ENCODE measurements at regions not wholly inside any gene's neighbourhood (a gene's known extent, or its start where the extent isn't known, plus 50 kb on each side); places are given as distances from the start of the nearest gene placed in this dataset.

GRCh38 chr3:177521305-177521704 is 324.0 kb upstream of the TBL1XR1 start:
- in situ Hi-C loops (cut with HindIII; ENCODE audit: extremely low pct_ligation_motif_present, low pct_unique_long_range_greater_than_20kb), result no loop called here
- Histone ChIP-seq H3K36me3 (replicated peaks in 1 of 2; ENCODE audit: control insufficient read depth in 1 of 2, insufficient read depth in 2 of 2, low read length in 2 of 2) (no peaks in the 10 kb centered on the region), H3K4me3 (replicated peaks in 1 of 3; ENCODE audit: insufficient read depth in 1 of 3, low read depth in 2 of 3, low read length in 3 of 3) (no peak overlapping the region), H3K9me3 (ENCODE audit: low read length) (no peaks in the 10 kb centered on the region), H3K4me1 (ENCODE audit: insufficient read depth, low read length) (peaks cover 59% of the 10 kb centered on the region), H4K20me1 (ENCODE audit: insufficient read depth, low read length) (no peaks in the 10 kb centered on the region), H3K27me3 (ENCODE audit: control insufficient read depth in 1 of 2, insufficient read depth in 2 of 2, low read length in 2 of 2) (no peaks in the 10 kb centered on the region), H2AFZ (ENCODE audit: low read length) (no peak overlapping the region), H3K27ac (ENCODE audit: extremely low read length, insufficient read depth, low read length) (no peak overlapping the region), H3K79me2 (ENCODE audit: insufficient read depth, low read length) (no peaks in the 10 kb centered on the region), H3K9ac (ENCODE audit: insufficient read depth, low read depth, low read length) (no peak overlapping the region), H3K4me2 (ENCODE audit: low read depth, low read length) (no peak overlapping the region)
- DNase-seq (ENCODE audit: low spot score), result no peak
- CTCF ChIA-PET (ENCODE audit: low intra/inter-chr PET ratio, low total read pairs), result no interaction called here
- WGBS (ENCODE audit: low lambda C conversion rate), result 88% methylated on average over 5 of the region's 8 CpGs
- FAIRE-seq, result no peak
- no peak for ATAC-seq
- TF ChIP-seq KAT8 (CRISPR knock-in tag; IDR thresholded peaks at IDR 0.05) (no peak), CTCF (CRISPR knock-in tag; IDR thresholded peaks at IDR 0.05) (peak; percentile 22; the same call in 1 of the 2 replicates), STAG1 (CRISPR knock-in tag; IDR thresholded peaks at IDR 0.05) (peak; percentile 42; the same call in 1 of the 2 replicates), ZBTB38 (CRISPR knock-in tag; IDR thresholded peaks at IDR 0.05) (peak; percentile 51; the same call in 1 of the 2 replicates)
- intact Hi-C loops (cut with micrococcal nuclease; ENCODE audit: unreplicated experiment), result no loop called here
- POLR2A ChIA-PET, result no interaction called here
- no TSS peak for BruUV-seq (replicated peaks)

- Histone ChIP-seq H3K27me3 (ENCODE audit: control insufficient read depth in 1 of 2, insufficient read depth in 2 of 2, low read length in 2 of 2) (no peaks in the 10 kb centered on the region), H3K79me2 (ENCODE audit: insufficient read depth, low read length) (no peaks in the 10 kb centered on the region), H3K4me3 (replicated peaks in 1 of 3; ENCODE audit: insufficient read depth in 1 of 3, low read depth in 2 of 3, low read length in 3 of 3) (no peak overlapping the region), H3K4me2 (ENCODE audit: low read depth, low read length) (no peak overlapping the region), H3K9ac (ENCODE audit: insufficient read depth, low read depth, low read length) (no peak overlapping the region), H3K27ac (ENCODE audit: extremely low read length, insufficient read depth, low read length) (no peak overlapping the region), H4K20me1 (ENCODE audit: insufficient read depth, low read length) (no peaks in the 10 kb centered on the region), H2AFZ (ENCODE audit: low read length) (no peak overlapping the region), H3K4me1 (ENCODE audit: insufficient read depth, low read length) (peaks cover 57% of the 10 kb centered on the region), H3K9me3 (ENCODE audit: low read length) (no peaks in the 10 kb centered on the region), H3K36me3 (replicated peaks in 1 of 2; ENCODE audit: control insufficient read depth in 1 of 2, insufficient read depth in 2 of 2, low read length in 2 of 2) (no peaks in the 10 kb centered on the region)
- TF ChIP-seq BCL6 (CRISPR knock-in tag; IDR thresholded peaks at IDR 0.05) (no peak), TCF7L2 (IDR thresholded peaks at IDR 0.05; ENCODE audit: low read depth, low read length) (no peak), ISX (CRISPR knock-in tag; conservative IDR thresholded peaks at IDR 0.05) (no peak), ZNF33B (CRISPR knock-in tag; IDR thresholded peaks at IDR 0.05) (no peak), ZNF747 (CRISPR knock-in tag; IDR thresholded peaks at IDR 0.05; ENCODE audit: borderline replicate concordance) (no peak), FOSL1 (CRISPR knock-in tag; IDR thresholded peaks at IDR 0.05; ENCODE audit: borderline replicate concordance) (no peak), SPEN (CRISPR knock-in tag; IDR thresholded peaks at IDR 0.05; ENCODE audit: low read depth) (no peak), RXRB (CRISPR knock-in tag; IDR thresholded peaks at IDR 0.05; ENCODE audit: borderline replicate concordance) (0 out of 2 replicates have a peak, but pooled peaks have one; percentile 20)
- DNase-seq (ENCODE audit: low spot score), result peak; percentile 13
- FAIRE-seq, result no peak
- no TSS peak for BruUV-seq (replicated peaks)
- CTCF ChIA-PET (ENCODE audit: low intra/inter-chr PET ratio, low total read pairs), result no interaction called here
- no peak for ATAC-seq
- WGBS (ENCODE audit: low lambda C conversion rate), result 69% methylated on average over 4 of the region's 4 CpGs
- intact Hi-C loops (cut with micrococcal nuclease; ENCODE audit: unreplicated experiment) (no loop called here), in situ Hi-C loops (cut with HindIII; ENCODE audit: extremely low pct_ligation_motif_present, low pct_unique_long_range_greater_than_20kb) (no loop called here)
- POLR2A ChIA-PET, result no interaction called here
Observed at GRCh38 chr3:177522051-177522450, 324.8 kb upstream of the TBL1XR1 start.
